ENCODE measurements at regions not wholly inside any gene's neighbourhood (a gene's known extent, or its start where the extent isn't known, plus 50 kb on each side); places are given as distances from the start of the nearest gene placed in this dataset.
A peak's percentile ranks its signal among the peaks of the same experiment; 100 is the strongest.

- peak; percentile 66 to 68 for DNase-seq
Measured at GRCh38 chr2:111219285-111219684, 98.6 kb downstream of the BCL2L11 start.

GRCh38 chr2:111219734-111220505, 99.2 kb downstream of the BCL2L11 start:
- DNase-seq, result no peak

GRCh38 chr2:111220962-111221361, 100.2 kb downstream of the BCL2L11 start:
- no peak for DNase-seq

- peak in 1 of 2 donors; percentile 36 for DNase-seq
Measured at GRCh38 chr2:111221701-111222100, 101.0 kb downstream of the BCL2L11 start.

GRCh38 chr2:111222204-111222866, 101.6 kb downstream of the BCL2L11 start:
- no peak for DNase-seq

- DNase-seq, result peak; percentile 47 to 55
Measured at GRCh38 chr2:111225856-111226255, 105.1 kb downstream of the BCL2L11 start.

- peak; percentile 84 to 97 for DNase-seq
Measured at GRCh38 chr2:111226876-111227700, 106.4 kb downstream of the BCL2L11 start.

GRCh38 chr2:111227716-111228141, 107.0 kb downstream of the BCL2L11 start:
- no peak for DNase-seq

GRCh38 chr2:111231532-111232252, 111.0 kb downstream of the BCL2L11 start:
- no peak for DNase-seq

- DNase-seq, result peak in 1 of 2 donors; percentile 37
Measured at GRCh38 chr2:111235192-111236015, 114.7 kb downstream of the BCL2L11 start.

- DNase-seq, result no peak
Measured at GRCh38 chr2:111236025-111236424, 115.3 kb downstream of the BCL2L11 start.

- DNase-seq, result peak; percentile 31 to 65
Measured at GRCh38 chr2:111238296-111238695, 117.6 kb downstream of the BCL2L11 start.

- peak in 1 of 2 donors; percentile 24 for DNase-seq
Measured at GRCh38 chr2:111239107-111239506, 118.4 kb downstream of the BCL2L11 start.

GRCh38 chr2:111239581-111240249, 119.0 kb downstream of the BCL2L11 start:
- DNase-seq, result no peak

- no peak for DNase-seq
Measured at GRCh38 chr2:111243295-111243694, 122.6 kb downstream of the BCL2L11 start.

- no peak for DNase-seq
Measured at GRCh38 chr2:111244864-111245263, 124.2 kb downstream of the BCL2L11 start.

- no peak for DNase-seq
Measured at GRCh38 chr2:111246620-111247061, 125.9 kb downstream of the BCL2L11 start.

- no peak for DNase-seq
Measured at GRCh38 chr2:111247491-111247890, 126.8 kb downstream of the BCL2L11 start.

- no peak for DNase-seq
Measured at GRCh38 chr2:111249806-111250205, 129.1 kb downstream of the BCL2L11 start.

- no peak for DNase-seq
Measured at GRCh38 chr2:111250448-111251030, 129.8 kb downstream of the BCL2L11 start.

GRCh38 chr2:111251711-111252110, 131.0 kb downstream of the BCL2L11 start:
- no peak for DNase-seq
